Uterus (tissue), 2 donors: ENCODE measurements at regions not wholly inside any gene's neighbourhood (a gene's known extent, or its start where the extent isn't known, plus 50 kb on each side); places are given as distances from the start of the nearest gene placed in this dataset.

Source experiments
- CTCF ChIP-seq, 4 experiments: fragments of 200-600 bp in 2 of 4; fragments of 450-650 bp in 2 of 4; sonication (generic) in 2 of 4; IDR thresholded peaks; one replicate each; pipeline ENCODE4 v1.5.1; 2016 to 2019; ENCODE audit warnings: antibody characterized with exemption in 4 of 4, mild to moderate bottlenecking in 2 of 4, moderate library complexity in 1 of 4
- POLR2A ChIP-seq, 2 donors: fragments of 450-650 bp; IDR thresholded peaks; one replicate each; pipeline ENCODE4 v1.6.1; 2016; ENCODE audit warnings: antibody characterized with exemption in 2 of 2, mild to moderate bottlenecking in 1 of 2, moderate library complexity in 1 of 2

DNA sequence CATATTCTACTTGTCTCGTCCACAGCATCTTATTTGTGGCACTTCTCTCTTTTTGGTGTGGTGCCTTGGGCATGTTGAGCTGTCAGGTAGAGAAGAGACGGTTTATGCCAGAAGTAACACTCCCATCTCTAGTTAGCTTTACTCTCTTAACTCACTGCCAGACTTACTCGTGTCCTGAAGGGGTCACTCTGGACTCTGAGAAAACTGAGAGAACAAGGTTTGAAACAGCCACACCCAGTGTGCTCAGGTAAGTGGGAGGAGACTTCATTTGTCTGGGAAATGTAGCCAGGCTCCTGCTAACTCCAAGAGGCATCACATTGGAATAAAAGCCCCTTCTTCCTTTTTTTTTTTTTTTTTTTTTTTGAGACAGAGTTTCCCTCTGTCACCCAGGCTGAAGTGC is 360.8 kb downstream of the QKI start:
- TF ChIP-seq POLR2A (IDR thresholded peaks at IDR 0.05) (no peak), CTCF (IDR thresholded peaks at IDR 0.05) (no peak)
